ENCODE measurements at regions not wholly inside any gene's neighbourhood (a gene's known extent, or its start where the extent isn't known, plus 50 kb on each side); places are given as distances from the start of the nearest gene placed in this dataset.

GRCh38 chr1:84742653-84743052 lies 52.4 kb upstream of the SSX2IP start:
- TF ChIP-seq CBX2 (IDR thresholded peaks at IDR 0.05; ENCODE audit: borderline replicate concordance, low read depth) (no peak), CTCF (IDR thresholded peaks at IDR 0.05) (no peak), MYC (IDR thresholded peaks at IDR 0.05; ENCODE audit: borderline replicate concordance, low read length) (no peak), POLR2AphosphoS2 (conservative IDR thresholded peaks at IDR 0.05; ENCODE audit: low read length) (no peak), RAD21 (conservative IDR thresholded peaks at IDR 0.05 in 1 of 2, IDR thresholded peaks at IDR 0.05 in 1 of 2) (no peak), HDAC2 (IDR thresholded peaks at IDR 0.05) (no peak), ZFP36 (IDR thresholded peaks at IDR 0.05; ENCODE audit: borderline replicate concordance, partially characterized antibody) (no peak), CHD4 (IDR thresholded peaks at IDR 0.05; ENCODE audit: borderline replicate concordance) (no peak), KDM1A (IDR thresholded peaks at IDR 0.05; ENCODE audit: low read depth) (no peak)

All from A549 (cell line).